ENCODE measurements at regions not wholly inside any gene's neighbourhood (a gene's known extent, or its start where the extent isn't known, plus 50 kb on each side); places are given as distances from the start of the nearest gene placed in this dataset.

DNA sequence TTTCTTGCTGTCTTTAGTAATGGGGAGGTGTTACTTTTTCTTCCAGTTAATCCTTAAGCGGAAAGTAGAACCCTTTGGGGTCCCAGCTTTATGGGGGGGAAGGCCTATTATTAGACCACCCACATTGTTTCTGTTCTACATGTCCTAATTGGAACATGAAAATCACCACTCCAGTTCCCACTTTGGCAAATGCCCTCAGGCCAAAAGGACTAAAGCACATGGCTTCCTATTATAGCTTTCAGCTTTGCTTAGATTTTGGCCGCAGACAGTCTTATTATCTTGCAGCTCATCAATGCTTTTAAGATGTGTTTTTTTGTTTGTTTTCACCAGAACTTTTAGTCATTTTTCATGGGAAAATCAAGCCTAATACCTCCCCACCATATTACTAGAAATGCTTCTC lies 296.8 kb upstream of the ANKH start:
- no peaks in the 10 kb centered on the region for H3K36me3 ChIP-seq (ENCODE audit: control insufficient read depth, insufficient read depth, low read length)
- H4K8ac ChIP-seq (ENCODE audit: low read depth in 2 of 2, low read length in 2 of 2): no peak overlapping the region
- H2AFZ ChIP-seq (replicated peaks; ENCODE audit: low read length, poor library complexity): no peak overlapping the region
- no peak overlapping the region for H2AK9ac ChIP-seq (replicated peaks; ENCODE audit: low read depth, low read length, poor library complexity)
- no peak overlapping the region for H3K14ac ChIP-seq (replicated peaks; ENCODE audit: low read depth, low read length)
- no peak overlapping the region for H3K56ac ChIP-seq (ENCODE audit: extremely low read depth, insufficient read depth, low read length)
- no peak overlapping the region for H3K18ac ChIP-seq (ENCODE audit: low read depth, low read length)
- H2BK5ac ChIP-seq (ENCODE audit: low read depth, low read length, poor library complexity, severe bottlenecking): no peak overlapping the region
- no peak overlapping the region for H2BK20ac ChIP-seq (ENCODE audit: low read depth, low read length)
- no peaks in the 10 kb centered on the region for H3K9me1 ChIP-seq (ENCODE audit: insufficient read depth, low read length)
- no peak overlapping the region for H2AK5ac ChIP-seq (ENCODE audit: low read depth, low read length)
- no peak overlapping the region for H3K27ac ChIP-seq (ENCODE audit: insufficient read depth, low read length)
- no peaks in the 10 kb centered on the region for H4K20me1 ChIP-seq (ENCODE audit: insufficient read depth, low read length)
- H3K4me2 ChIP-seq (ENCODE audit: low read depth, low read length): no peak overlapping the region
- no peaks in the 10 kb centered on the region for H3K4me1 ChIP-seq (ENCODE audit: control insufficient read depth, insufficient read depth, low read length)
- BruUV-seq (replicated peaks): no TSS peak
- H3K9me3 ChIP-seq (ENCODE audit: control insufficient read depth, insufficient read depth, low read length): no peaks in the 10 kb centered on the region
- ATAC-seq (ENCODE audit: low read depth) (no peak), DNase-seq (no peak)
- H3K79me1 ChIP-seq (ENCODE audit: low read depth in 1 of 2, low read length in 2 of 2): no peaks in the 10 kb centered on the region
- no CpG with 5 or more reads among the region's 2 CpGs for WGBS, 2 experiments (ENCODE audit: extremely low coverage in 2 of 2, insufficient read length in 1 of 2)
- ChIA-PET POLR2A (ENCODE audit: unreplicated experiment) (no interaction called here), CTCF (no interaction called here)
- H3K4me3 ChIP-seq (ENCODE audit: insufficient read depth, low read depth, low read length): no peak overlapping the region
- intact Hi-C loops (cut with micrococcal nuclease) (no loop called here), dilution Hi-C loops (cut with HindIII; ENCODE audit: low sequenced_read_pairs, unreplicated experiment) (no loop called here), in situ Hi-C loops (cut with MboI; ENCODE audit: low sequenced_read_pairs) (no loop called here)
- no peak overlapping the region for H4K5ac ChIP-seq (ENCODE audit: low read depth, low read length)
- no peak overlapping the region for H3K23ac ChIP-seq (ENCODE audit: low read depth, low read length)
- no peak overlapping the region for H3K4ac ChIP-seq (ENCODE audit: low read depth, low read length)
- H3K27me3 ChIP-seq (ENCODE audit: control insufficient read depth, insufficient read depth, low read length): no peaks in the 10 kb centered on the region; the same call in 1 of the 2 replicates
- H2BK120ac ChIP-seq (ENCODE audit: low read depth, low read length): no peak overlapping the region
- H2BK15ac ChIP-seq (ENCODE audit: low read depth, low read length): no peak overlapping the region
- no peak overlapping the region for H4K91ac ChIP-seq (ENCODE audit: insufficient read depth, low read depth, low read length)
- no peak overlapping the region for H3K9ac ChIP-seq (ENCODE audit: low read depth, low read length)
- TF ChIP-seq USF2 (IDR thresholded peaks at IDR 0.05; ENCODE audit: low read depth, low read length): no peak
- TF ChIP-seq CTCF (conservative IDR thresholded peaks at IDR 0.05; ENCODE audit: low read depth, low read length): no peak
- no peak for TF ChIP-seq RCOR1 (IDR thresholded peaks at IDR 0.05; ENCODE audit: insufficient replicate concordance, low read length)
- TF ChIP-seq BHLHE40 (IDR thresholded peaks at IDR 0.05; ENCODE audit: low read depth, low read length): no peak
- TF ChIP-seq CEBPB (IDR thresholded peaks at IDR 0.05; ENCODE audit: low read depth, low read length): no peak

Measured in IMR-90 (cell line).